AG10803 (cell line): ENCODE measurements at regions not wholly inside any gene's neighbourhood (a gene's known extent, or its start where the extent isn't known, plus 50 kb on each side); places are given as distances from the start of the nearest gene placed in this dataset.

Experiments
- DNase-seq: peaks from one replicate; pipeline ENCODE4 v3.0.0; 2010; ENCODE audit warnings: low read depth
- H3K4me3 ChIP-seq: 2 replicates; pipeline ENCODE4 v1.5.1; 2011; ENCODE audit warnings: mild to moderate bottlenecking, low read length, control low read depth
- CTCF ChIP-seq: conservative IDR thresholded peaks from 2 replicates; pipeline ENCODE4 v1.5.1; 2011; ENCODE audit warnings: mild to moderate bottlenecking, low read length, control low read depth, inconsistent platforms

GRCh38 chr2:175633227-175633626, 368.8 kb downstream of the LNPK start:
- no peak overlapping the region for H3K4me3 ChIP-seq
- no peak for DNase-seq
- no peak for TF ChIP-seq CTCF

- no peak overlapping the region for H3K4me3 ChIP-seq
- DNase-seq = no peak
- no peak for TF ChIP-seq CTCF
These were observed 370.8 kb downstream of the LNPK start for GRCh38 chr2:175631245-175631623.

GRCh38 chr2:175630280-175631244, 371.5 kb downstream of the LNPK start:
- no peak for TF ChIP-seq CTCF
- no peak overlapping the region for H3K4me3 ChIP-seq
- no peak for DNase-seq

GRCh38 chr2:175628243-175628642, 373.8 kb downstream of the LNPK start:
- no peak for DNase-seq
- no peak overlapping the region for H3K4me3 ChIP-seq
- TF ChIP-seq CTCF = no peak

- no peak for TF ChIP-seq CTCF
These were observed 374.7 kb downstream of the LNPK start for GRCh38 chr2:175627405-175627804.

GRCh38 chr2:175626796-175627195, 375.3 kb downstream of the LNPK start:
- no peak for TF ChIP-seq CTCF
- H3K4me3 ChIP-seq = no peak overlapping the region
- DNase-seq = no peak

More at GRCh38 chr2:175627405-175627804, 374.7 kb downstream of the LNPK start:
- no peak overlapping the region for H3K4me3 ChIP-seq
- peak; percentile 11 for DNase-seq

- DNase-seq = no peak
- no peak overlapping the region for H3K4me3 ChIP-seq
- no peak for TF ChIP-seq CTCF
These were observed 377.3 kb downstream of the LNPK start for GRCh38 chr2:175624785-175625184.
